ENCODE measurements at regions not wholly inside any gene's neighbourhood (a gene's known extent, or its start where the extent isn't known, plus 50 kb on each side); places are given as distances from the start of the nearest gene placed in this dataset.
"Not testable (repeated sequence)": the region's sequence is repeated elsewhere in the genome, so short reads cannot be mapped to it uniquely, and the experiment has no call there.

DNA sequence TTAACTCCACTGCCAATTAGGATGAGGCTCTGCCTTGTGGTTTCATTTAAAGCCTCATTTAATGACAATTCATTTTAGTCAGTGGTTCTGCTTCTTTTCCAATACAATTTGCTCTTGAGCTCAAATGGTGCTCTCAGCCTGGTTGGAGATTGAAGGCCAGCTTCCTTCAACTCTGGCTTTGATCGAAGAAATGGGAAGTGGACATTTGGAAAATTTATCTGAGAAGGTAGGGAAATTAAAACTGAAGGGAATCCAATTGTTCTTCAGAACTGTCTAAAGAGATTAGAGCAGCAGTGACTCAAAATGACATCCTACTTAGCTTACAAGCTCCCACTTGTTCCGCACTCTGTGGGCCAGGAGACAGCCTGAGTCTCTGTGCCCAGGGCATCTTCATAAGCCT, 206.8 kb downstream of the SMARCA1 start:
- no peaks in the 10 kb centered on the region for H3K9me3 ChIP-seq (ENCODE audit: low read length)
- POLR2A ChIA-PET, result no interaction called here
- H3K27me3 ChIP-seq (ENCODE audit: insufficient read depth, low read length, poor library complexity, severe bottlenecking), result no peaks in the 10 kb centered on the region
- CTCF ChIA-PET, result no interaction called here
- H3K36me3 ChIP-seq (ENCODE audit: insufficient read depth, low read length), result no peaks in the 10 kb centered on the region
- H3K4me3 Mint-ChIP-seq, result no peak overlapping the region
- peaks cover 0 to 14% of the 10 kb centered on the region in 2 donors for H3K27me3 Mint-ChIP-seq
- H3K27ac ChIP-seq (ENCODE audit: low read depth, low read length), result no peak overlapping the region
- no peak overlapping the region for H3K27ac Mint-ChIP-seq
- H3K36me3 Mint-ChIP-seq, result no peaks in the 10 kb centered on the region
- H3K9me3 Mint-ChIP-seq, result no peaks in the 10 kb centered on the region
- H3K4me1 Mint-ChIP-seq, result no peaks in the 10 kb centered on the region
- no peak for DNase-seq
- no peak overlapping the region for H3K4me3 ChIP-seq (ENCODE audit: low read length)
- no peaks in the 10 kb centered on the region for H3K4me1 ChIP-seq (ENCODE audit: insufficient read depth, low read length)

- no peak overlapping the region for H3K27ac ChIP-seq (ENCODE audit: low read depth, low read length)
- H3K27me3 ChIP-seq (ENCODE audit: insufficient read depth, low read length, poor library complexity, severe bottlenecking), result no peaks in the 10 kb centered on the region
- ChIA-PET CTCF (no interaction called here), POLR2A (no interaction called here)
- no peaks in the 10 kb centered on the region for H3K4me1 Mint-ChIP-seq
- H3K27ac Mint-ChIP-seq, result no peak overlapping the region
- H3K9me3 ChIP-seq (ENCODE audit: low read length), result no peaks in the 10 kb centered on the region
- no peaks in the 10 kb centered on the region for H3K36me3 Mint-ChIP-seq
- peaks cover 0 to 6% of the 10 kb centered on the region in 2 donors for H3K27me3 Mint-ChIP-seq
- H3K4me3 Mint-ChIP-seq, result no peak overlapping the region
- no peaks in the 10 kb centered on the region for H3K36me3 ChIP-seq (ENCODE audit: insufficient read depth, low read length)
- no peak overlapping the region for H3K4me3 ChIP-seq (ENCODE audit: low read length)
- H3K4me1 ChIP-seq (ENCODE audit: insufficient read depth, low read length), result no peaks in the 10 kb centered on the region
- no peaks in the 10 kb centered on the region for H3K9me3 Mint-ChIP-seq
- no peak for DNase-seq
Observed at GRCh38 chrX:129310000-129310399, 213.3 kb downstream of the SMARCA1 start.

DNA sequence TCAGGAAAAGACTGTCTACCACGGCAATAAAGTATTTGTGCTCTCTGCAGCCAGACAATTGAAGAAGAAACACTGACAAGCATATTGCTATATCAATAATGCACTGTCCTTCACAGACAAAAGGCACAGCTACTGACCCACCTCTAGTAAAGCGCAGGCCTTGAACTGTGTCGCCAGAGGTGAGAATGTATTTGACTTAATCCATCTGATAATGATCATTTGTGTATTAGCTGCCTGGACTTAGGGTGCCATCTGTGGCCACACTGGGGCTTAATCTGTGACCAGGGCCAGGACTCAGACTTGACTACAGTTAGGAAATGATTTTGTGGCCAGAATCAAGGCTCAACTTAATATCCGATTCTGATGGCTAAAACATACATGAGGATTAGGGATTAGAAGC, 260.4 kb downstream of the SMARCA1 start:
- Histone ChIP-seq H3K27me3 (ENCODE audit: insufficient read depth, low read length, poor library complexity, severe bottlenecking) (no peaks in the 10 kb centered on the region), H3K9me3 (ENCODE audit: low read length) (no peaks in the 10 kb centered on the region), H3K4me1 (ENCODE audit: insufficient read depth, low read length) (no peaks in the 10 kb centered on the region), H3K4me3 (ENCODE audit: low read length) (no peak overlapping the region), H3K27ac (ENCODE audit: low read depth, low read length) (no peak overlapping the region), H3K36me3 (ENCODE audit: insufficient read depth, low read length) (no peaks in the 10 kb centered on the region)
- Mint-ChIP-seq H3K4me1 (no peaks in the 10 kb centered on the region), H3K27ac (no peak overlapping the region), H3K4me3 (no peak overlapping the region), H3K9me3 (no peaks in the 10 kb centered on the region), H3K27me3 (peaks cover 0 to 3% of the 10 kb centered on the region in 2 donors), H3K36me3 (no peaks in the 10 kb centered on the region)
- DNase-seq, result no peak
- ChIA-PET CTCF (no interaction called here), POLR2A (no interaction called here)

- H3K27ac ChIP-seq (ENCODE audit: low read depth, low read length); H3K9me3 Mint-ChIP-seq; DNase-seq; H3K4me3 Mint-ChIP-seq; H3K36me3 ChIP-seq (ENCODE audit: insufficient read depth, low read length); H3K36me3 Mint-ChIP-seq; H3K4me3 ChIP-seq (ENCODE audit: low read length); H3K27ac Mint-ChIP-seq; H3K27me3 Mint-ChIP-seq; POLR2A ChIA-PET; H3K4me1 Mint-ChIP-seq; H3K9me3 ChIP-seq (ENCODE audit: low read length); CTCF ChIA-PET; H3K27me3 ChIP-seq (ENCODE audit: insufficient read depth, low read length, poor library complexity, severe bottlenecking); H3K4me1 ChIP-seq (ENCODE audit: insufficient read depth, low read length): not testable (repeated sequence)
Observed at GRCh38 chrX:129255516-129255915, 267.8 kb downstream of the SMARCA1 start.

GRCh38 chrX:129249563-129249962, 273.7 kb downstream of the SMARCA1 start:
- H3K36me3 Mint-ChIP-seq, result no peaks in the 10 kb centered on the region
- H3K27ac Mint-ChIP-seq, result no peak overlapping the region
- Histone ChIP-seq H3K27ac (ENCODE audit: low read depth, low read length) (no peak overlapping the region), H3K27me3 (ENCODE audit: insufficient read depth, low read length, poor library complexity, severe bottlenecking) (no peaks in the 10 kb centered on the region), H3K9me3 (ENCODE audit: low read length) (no peaks in the 10 kb centered on the region), H3K4me3 (ENCODE audit: low read length) (no peak overlapping the region), H3K4me1 (ENCODE audit: insufficient read depth, low read length) (no peaks in the 10 kb centered on the region), H3K36me3 (ENCODE audit: insufficient read depth, low read length) (no peaks in the 10 kb centered on the region)
- H3K4me1 Mint-ChIP-seq, result no peaks in the 10 kb centered on the region
- H3K4me3 Mint-ChIP-seq, result no peak overlapping the region
- ChIA-PET CTCF (no interaction called here), POLR2A (no interaction called here)
- DNase-seq, result no peak
- H3K9me3 Mint-ChIP-seq, result peaks cover 0 to 4% (median 0%) of the 10 kb centered on the region in 5 donors
- peaks cover 0 to 3% of the 10 kb centered on the region in 2 donors for H3K27me3 Mint-ChIP-seq

GRCh38 chrX:129247642-129248041, 275.6 kb downstream of the SMARCA1 start:
- Mint-ChIP-seq H3K36me3 (no peaks in the 10 kb centered on the region), H3K4me3 (no peak overlapping the region), H3K27ac (no peak overlapping the region), H3K27me3 (peaks cover 0 to 1% of the 10 kb centered on the region in 2 donors), H3K4me1 (no peaks in the 10 kb centered on the region), H3K9me3 (peaks cover 0 to 3% (median 0%) of the 10 kb centered on the region in 5 donors)
- H3K4me1 ChIP-seq (ENCODE audit: insufficient read depth, low read length), result no peaks in the 10 kb centered on the region
- H3K27ac ChIP-seq (ENCODE audit: low read depth, low read length), result no peak overlapping the region
- no peaks in the 10 kb centered on the region for H3K27me3 ChIP-seq (ENCODE audit: insufficient read depth, low read length, poor library complexity, severe bottlenecking)
- no peak overlapping the region for H3K4me3 ChIP-seq (ENCODE audit: low read length)
- no peaks in the 10 kb centered on the region for H3K9me3 ChIP-seq (ENCODE audit: low read length)
- H3K36me3 ChIP-seq (ENCODE audit: insufficient read depth, low read length), result no peaks in the 10 kb centered on the region
- no peak for DNase-seq
- POLR2A ChIA-PET, result no interaction called here
- CTCF ChIA-PET, result no interaction called here

- H3K27ac Mint-ChIP-seq, result no peak overlapping the region
- Histone ChIP-seq H3K27me3 (ENCODE audit: insufficient read depth, low read length, poor library complexity, severe bottlenecking) (no peaks in the 10 kb centered on the region), H3K9me3 (ENCODE audit: low read length) (no peaks in the 10 kb centered on the region), H3K4me1 (ENCODE audit: insufficient read depth, low read length) (no peaks in the 10 kb centered on the region), H3K4me3 (ENCODE audit: low read length) (no peak overlapping the region), H3K27ac (ENCODE audit: low read depth, low read length) (no peak overlapping the region), H3K36me3 (ENCODE audit: insufficient read depth, low read length) (no peaks in the 10 kb centered on the region)
- H3K27me3 Mint-ChIP-seq, result peaks cover 0 to 6% of the 10 kb centered on the region in 2 donors
- ChIA-PET POLR2A (no interaction called here), CTCF (no interaction called here)
- peaks cover 0 to 1% (median 0%) of the 10 kb centered on the region in 5 donors for H3K9me3 Mint-ChIP-seq
- H3K4me3 Mint-ChIP-seq, result no peak overlapping the region
- no peaks in the 10 kb centered on the region for H3K36me3 Mint-ChIP-seq
- DNase-seq, result no peak
- no peaks in the 10 kb centered on the region for H3K4me1 Mint-ChIP-seq
Observed at GRCh38 chrX:129239371-129239770, 283.9 kb downstream of the SMARCA1 start.

DNA sequence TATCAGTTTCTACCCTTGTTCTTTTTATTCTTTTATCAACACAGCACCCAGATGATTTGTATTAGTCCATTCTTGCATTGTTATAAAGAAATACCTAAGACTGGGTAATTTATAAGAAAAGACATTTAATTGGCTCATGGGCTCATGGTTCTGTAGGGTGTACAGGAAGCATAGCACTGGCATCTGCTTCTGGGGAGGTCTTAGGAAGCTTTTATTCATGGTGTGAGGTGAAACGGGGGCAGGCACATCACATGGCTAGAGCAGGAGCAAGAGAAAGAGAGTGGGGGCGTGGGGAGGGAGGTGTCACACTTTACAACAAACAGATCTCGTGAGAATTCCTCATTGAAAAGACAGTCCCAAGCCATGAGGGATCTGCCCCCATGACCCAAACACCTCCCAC, 285.3 kb downstream of the SMARCA1 start:
- POLR2A ChIA-PET, result no interaction called here
- H3K27ac Mint-ChIP-seq, result no peak overlapping the region
- H3K36me3 Mint-ChIP-seq, result no peaks in the 10 kb centered on the region
- Histone ChIP-seq H3K27ac (ENCODE audit: low read depth, low read length) (no peak overlapping the region), H3K4me1 (ENCODE audit: insufficient read depth, low read length) (no peaks in the 10 kb centered on the region), H3K9me3 (ENCODE audit: low read length) (no peaks in the 10 kb centered on the region), H3K4me3 (ENCODE audit: low read length) (no peak overlapping the region), H3K36me3 (ENCODE audit: insufficient read depth, low read length) (no peaks in the 10 kb centered on the region), H3K27me3 (ENCODE audit: insufficient read depth, low read length, poor library complexity, severe bottlenecking) (no peaks in the 10 kb centered on the region)
- no peak overlapping the region for H3K4me3 Mint-ChIP-seq
- no peaks in the 10 kb centered on the region for H3K4me1 Mint-ChIP-seq
- H3K9me3 Mint-ChIP-seq, result peaks cover 0 to 1% (median 0%) of the 10 kb centered on the region in 5 donors
- CTCF ChIA-PET, result no interaction called here
- DNase-seq, result no peak
- H3K27me3 Mint-ChIP-seq, result peaks cover 0 to 4% of the 10 kb centered on the region in 2 donors

DNA sequence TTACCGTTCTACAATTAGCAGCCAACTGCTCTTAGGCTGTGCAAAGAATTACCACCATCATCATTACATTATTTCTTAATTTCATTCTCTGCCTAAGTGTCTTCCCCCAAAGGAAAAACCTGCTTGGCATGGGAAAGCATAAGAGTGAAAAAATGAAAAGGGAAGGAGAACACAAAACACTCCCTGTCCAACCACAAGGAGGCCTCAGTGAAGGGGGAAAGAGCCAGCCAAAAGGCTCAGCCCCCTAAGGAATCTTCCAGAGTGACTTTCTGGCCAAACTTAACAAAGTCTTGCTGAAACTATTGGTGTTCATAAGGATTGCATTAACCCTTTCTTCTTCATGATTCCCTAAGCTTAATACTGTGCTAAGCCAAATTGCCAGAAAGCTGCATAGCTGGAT, 287.4 kb downstream of the SMARCA1 start:
- H3K27me3 ChIP-seq (ENCODE audit: insufficient read depth, low read length, poor library complexity, severe bottlenecking), result no peaks in the 10 kb centered on the region
- DNase-seq, result no peak
- Mint-ChIP-seq H3K27me3 (peaks cover 0 to 4% of the 10 kb centered on the region in 2 donors), H3K36me3 (no peaks in the 10 kb centered on the region), H3K9me3 (peaks cover 0 to 1% (median 0%) of the 10 kb centered on the region in 5 donors), H3K27ac (no peak overlapping the region), H3K4me1 (no peaks in the 10 kb centered on the region), H3K4me3 (no peak overlapping the region)
- no peaks in the 10 kb centered on the region for H3K36me3 ChIP-seq (ENCODE audit: insufficient read depth, low read length)
- H3K27ac ChIP-seq (ENCODE audit: low read depth, low read length), result no peak overlapping the region
- no peaks in the 10 kb centered on the region for H3K4me1 ChIP-seq (ENCODE audit: insufficient read depth, low read length)
- H3K9me3 ChIP-seq (ENCODE audit: low read length), result no peaks in the 10 kb centered on the region
- ChIA-PET CTCF (no interaction called here), POLR2A (no interaction called here)
- no peak overlapping the region for H3K4me3 ChIP-seq (ENCODE audit: low read length)

Measured in CD8-positive, alpha-beta memory T cell (primary cell).